ENCODE measurements at regions not wholly inside any gene's neighbourhood (a gene's known extent, or its start where the extent isn't known, plus 50 kb on each side); places are given as distances from the start of the nearest gene placed in this dataset.

- no peak overlapping the region for H3K27ac Mint-ChIP-seq (ENCODE audit: unreplicated experiment)
- H3K4me1 Mint-ChIP-seq (ENCODE audit: unreplicated experiment) = no peaks in the 10 kb centered on the region
- no peak overlapping the region for H3K4me3 Mint-ChIP-seq (ENCODE audit: unreplicated experiment)
- peaks cover 5% of the 10 kb centered on the region for H3K27me3 Mint-ChIP-seq (ENCODE audit: unreplicated experiment)
- TF ChIP-seq CTCF (IDR thresholded peaks at IDR 0.05) = no peak
- no peaks in the 10 kb centered on the region for H3K9me3 Mint-ChIP-seq (ENCODE audit: unreplicated experiment)
- H3K36me3 Mint-ChIP-seq (ENCODE audit: unreplicated experiment) = no peaks in the 10 kb centered on the region
- no peak for DNase-seq (ENCODE audit: extremely low spot score, unreplicated experiment)
Observed at GRCh38 chr3:154668187-154668586, 238.2 kb upstream of the GPR149 start.

- TF ChIP-seq CTCF (IDR thresholded peaks at IDR 0.05) = no peak
- Mint-ChIP-seq H3K27ac (ENCODE audit: unreplicated experiment) (no peak overlapping the region), H3K36me3 (ENCODE audit: unreplicated experiment) (no peaks in the 10 kb centered on the region), H3K27me3 (ENCODE audit: unreplicated experiment) (peaks cover 2% of the 10 kb centered on the region), H3K4me3 (ENCODE audit: unreplicated experiment) (no peak overlapping the region), H3K4me1 (ENCODE audit: unreplicated experiment) (no peaks in the 10 kb centered on the region), H3K9me3 (ENCODE audit: unreplicated experiment) (no peaks in the 10 kb centered on the region)
- DNase-seq (ENCODE audit: extremely low spot score, unreplicated experiment) = no peak
Observed at GRCh38 chr3:154666542-154666941, 236.6 kb upstream of the GPR149 start.

- H3K9me3 Mint-ChIP-seq (ENCODE audit: unreplicated experiment) = no peaks in the 10 kb centered on the region
- no peaks in the 10 kb centered on the region for H3K4me1 Mint-ChIP-seq (ENCODE audit: unreplicated experiment)
- no peak overlapping the region for H3K4me3 Mint-ChIP-seq (ENCODE audit: unreplicated experiment)
- H3K36me3 Mint-ChIP-seq (ENCODE audit: unreplicated experiment) = no peaks in the 10 kb centered on the region
- DNase-seq (ENCODE audit: extremely low spot score, unreplicated experiment) = no peak
- no peak overlapping the region for H3K27ac Mint-ChIP-seq (ENCODE audit: unreplicated experiment)
- H3K27me3 Mint-ChIP-seq (ENCODE audit: unreplicated experiment) = peaks cover 2% of the 10 kb centered on the region
- TF ChIP-seq CTCF (IDR thresholded peaks at IDR 0.05) = no peak
Observed at GRCh38 chr3:154664714-154665113, 234.7 kb upstream of the GPR149 start.

GRCh38 chr3:154662851-154663250, 232.9 kb upstream of the GPR149 start:
- Mint-ChIP-seq H3K36me3 (ENCODE audit: unreplicated experiment) (no peaks in the 10 kb centered on the region), H3K27me3 (ENCODE audit: unreplicated experiment) (peaks cover 2% of the 10 kb centered on the region), H3K9me3 (ENCODE audit: unreplicated experiment) (no peaks in the 10 kb centered on the region), H3K4me3 (ENCODE audit: unreplicated experiment) (no peak overlapping the region), H3K27ac (ENCODE audit: unreplicated experiment) (no peak overlapping the region), H3K4me1 (ENCODE audit: unreplicated experiment) (no peaks in the 10 kb centered on the region)
- no peak for TF ChIP-seq CTCF (IDR thresholded peaks at IDR 0.05)
- DNase-seq (ENCODE audit: extremely low spot score, unreplicated experiment) = no peak

GRCh38 chr3:154660811-154661210, 230.8 kb upstream of the GPR149 start:
- no peak for DNase-seq (ENCODE audit: extremely low spot score, unreplicated experiment)
- no peak overlapping the region for H3K4me3 Mint-ChIP-seq (ENCODE audit: unreplicated experiment)
- no peaks in the 10 kb centered on the region for H3K36me3 Mint-ChIP-seq (ENCODE audit: unreplicated experiment)
- no peak overlapping the region for H3K27ac Mint-ChIP-seq (ENCODE audit: unreplicated experiment)
- H3K4me1 Mint-ChIP-seq (ENCODE audit: unreplicated experiment) = no peaks in the 10 kb centered on the region
- TF ChIP-seq CTCF (IDR thresholded peaks at IDR 0.05) = no peak
- no peaks in the 10 kb centered on the region for H3K9me3 Mint-ChIP-seq (ENCODE audit: unreplicated experiment)
- H3K27me3 Mint-ChIP-seq (ENCODE audit: unreplicated experiment) = peaks cover 2% of the 10 kb centered on the region
